SH-SY5Y (cell line): ENCODE measurements at regions not wholly inside any gene's neighbourhood (a gene's known extent, or its start where the extent isn't known, plus 50 kb on each side); places are given as distances from the start of the nearest gene placed in this dataset.

ENCODE experiments used
- GATA2 ChIP-seq: IDR thresholded peaks from 2 replicates; pipeline ENCODE4 v1.6.1; 2011; ENCODE audit warnings: mild to moderate bottlenecking, low read depth, low read length
- GATA3 ChIP-seq: IDR thresholded peaks from 2 replicates; pipeline ENCODE4 v1.6.1; 2011; ENCODE audit warnings: low read depth, mild to moderate bottlenecking, low read length, moderate library complexity

DNA sequence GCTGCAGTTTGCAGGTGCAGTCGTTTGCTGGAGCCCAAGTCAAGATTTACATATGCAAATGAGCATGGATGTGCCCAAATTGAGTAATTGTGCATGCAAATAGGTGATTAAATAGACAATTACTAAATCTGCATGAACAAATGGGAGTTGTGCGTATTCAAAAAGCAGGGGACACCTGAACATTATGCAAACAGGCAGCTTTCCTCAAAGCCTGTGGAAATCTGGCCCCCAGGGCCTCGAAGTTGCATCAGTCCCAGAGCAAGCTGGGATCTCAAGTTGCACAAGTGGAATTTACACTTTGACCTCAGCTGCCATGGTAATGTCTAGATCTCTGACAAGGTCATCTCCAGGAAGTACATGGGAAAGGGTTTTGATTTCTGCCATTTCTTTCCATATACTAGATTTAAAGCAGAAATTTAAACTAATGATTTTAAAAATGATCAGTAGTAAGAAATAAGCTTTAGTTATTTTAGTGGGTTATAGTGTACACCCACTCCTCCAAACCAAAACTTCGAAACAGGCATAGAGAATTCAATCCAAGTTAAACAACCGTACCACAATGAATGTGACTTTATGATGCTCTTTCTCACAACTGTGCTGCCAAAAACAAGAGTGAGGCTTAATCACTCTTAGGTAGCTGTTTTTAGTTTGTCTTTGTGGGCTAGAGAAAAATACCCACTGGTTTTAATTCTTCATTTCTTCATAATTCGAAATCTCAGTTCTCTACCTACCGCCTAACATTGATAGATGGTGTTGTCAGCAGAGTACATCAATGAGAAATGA lies 110.7 kb downstream of the RND3 start:
- no peak for TF ChIP-seq GATA3
- TF ChIP-seq GATA2: no peak
